Spleen (tissue), 7 donors: ENCODE measurements at regions not wholly inside any gene's neighbourhood (a gene's known extent, or its start where the extent isn't known, plus 50 kb on each side); places are given as distances from the start of the nearest gene placed in this dataset.

ENCODE experiments used
- CTCF ChIP-seq, 11 experiments: fragments of 200-600 bp in 7 of 11; fragments of 450-650 bp in 4 of 11; sonication (generic) in 4 of 11; IDR thresholded peaks in 8 of 11; conservative IDR thresholded peaks in 3 of 11; 1 replicate in 7 of 11; 2 replicates in 4 of 11; pipeline versions ENCODE4 v1.4.0 to v1.8.0; 2016 to 2021; ENCODE audit warnings: antibody characterized with exemption in 11 of 11, inconsistent platforms in 4 of 11, mild to moderate bottlenecking in 1 of 11
- POLR2A ChIP-seq, 3 donors: fragments of 450-650 bp; IDR thresholded peaks; one replicate each; pipeline ENCODE4 v1.5.1; 2017; ENCODE audit warnings: antibody characterized with exemption in 3 of 3, mild to moderate bottlenecking in 1 of 3
- POLR2AphosphoS5 ChIP-seq, 3 donors: sonication (generic); formaldehyde crosslinking; IDR thresholded peaks; one replicate each; pipeline ENCODE4 v1.5.1; 2017; ENCODE audit warnings: antibody characterized with exemption in 3 of 3
- donor health status: DM: no; HTN: no; CAD: no; lungs with moderate emphysema.
- donor health status: DM: no; HTN: no; CAD: no.
- donor health status: DM: no; HTN: no; CAD: no.

- TF ChIP-seq POLR2AphosphoS5 (IDR thresholded peaks at IDR 0.05) = peak; percentile 69 to 85 (median 84)
- no peak for TF ChIP-seq CTCF (IDR thresholded peaks at IDR 0.05 in 8 of 11, conservative IDR thresholded peaks at IDR 0.05 in 3 of 11)
- TF ChIP-seq POLR2A (IDR thresholded peaks at IDR 0.05) = no peak
Measured at GRCh38 chr17:17403899-17404576, 72.8 kb upstream of the MED9 start.
